VCaP (cell line): ENCODE measurements at regions not wholly inside any gene's neighbourhood (a gene's known extent, or its start where the extent isn't known, plus 50 kb on each side); places are given as distances from the start of the nearest gene placed in this dataset.

ENCODE experiments used
- H3K27ac ChIP-seq: fragments of 450-650 bp; 2 replicates; pipeline ENCODE4 v1.5.1; 2017
- CTCF ChIP-seq: fragments of 450-650 bp; conservative IDR thresholded peaks from 2 replicates; pipeline ENCODE4 v1.5.1; 2017; ENCODE audit warnings: mild to moderate bottlenecking, moderate library complexity

- H3K27ac ChIP-seq, result no peak overlapping the region
- no peak for TF ChIP-seq CTCF
Observed at GRCh38 chr14:85960756-85961155, 430.8 kb downstream of the FLRT2 start.

- no peak overlapping the region for H3K27ac ChIP-seq
Observed at GRCh38 chr14:85959063-85959462, 429.1 kb downstream of the FLRT2 start.

GRCh38 chr14:85958069-85958468 is 428.1 kb downstream of the FLRT2 start:
- no peak overlapping the region for H3K27ac ChIP-seq
- no peak for TF ChIP-seq CTCF

More at GRCh38 chr14:85959063-85959462, 429.1 kb downstream of the FLRT2 start:
- TF ChIP-seq CTCF, result no peak

GRCh38 chr14:85953265-85953664 is 423.3 kb downstream of the FLRT2 start:
- H3K27ac ChIP-seq, result no peak overlapping the region
- no peak for TF ChIP-seq CTCF

- H3K27ac ChIP-seq, result no peak overlapping the region
- TF ChIP-seq CTCF, result no peak
Observed at GRCh38 chr14:85948153-85948552, 418.2 kb downstream of the FLRT2 start.

- TF ChIP-seq CTCF, result no peak
- H3K27ac ChIP-seq, result no peak overlapping the region
Observed at GRCh38 chr14:85947461-85948139, 417.7 kb downstream of the FLRT2 start.

- no peak for TF ChIP-seq CTCF
Observed at GRCh38 chr14:85943192-85943591, 413.2 kb downstream of the FLRT2 start.

More at GRCh38 chr14:85943192-85943591, 413.2 kb downstream of the FLRT2 start:
- H3K27ac ChIP-seq, result no peak overlapping the region
